Esophagus muscularis mucosa (tissue), 4 donors: ENCODE measurements at regions not wholly inside any gene's neighbourhood (a gene's known extent, or its start where the extent isn't known, plus 50 kb on each side); places are given as distances from the start of the nearest gene placed in this dataset.

Experiments
- DNase-seq: peaks from one replicate; pipeline ENCODE4 v3.0.0-alpha.2; 2017; ENCODE audit errors: extremely low spot score
- H3K27ac ChIP-seq, 4 donors: fragments of 200-600 bp; sonication (generic); replicated peaks in 1 of 4; 1 replicate in 3 of 4; 2 replicates in 1 of 4; pipeline ENCODE4 v1.5.1; 2016 to 2019; ENCODE audit warnings: mild to moderate bottlenecking in 1 of 4
- H3K27me3 ChIP-seq, 4 donors: fragments of 200-600 bp; sonication (generic); one replicate each; pipeline versions ENCODE4 v1.5.1 to v1.6.0; 2016 to 2019
- H3K36me3 ChIP-seq, 4 donors: fragments of 200-600 bp; sonication (generic); one replicate each; pipeline ENCODE4 v1.5.1; 2016 to 2019
- H3K4me1 ChIP-seq, 4 donors: fragments of 200-600 bp; sonication (generic); one replicate each; pipeline ENCODE4 v1.5.1; 2016 to 2019
- H3K4me3 ChIP-seq, 4 donors: fragments of 200-600 bp; sonication (generic); 1 replicate in 2 of 4; 2 replicates in 2 of 4; pipeline ENCODE4 v1.5.1; 2016 to 2019; ENCODE audit warnings: mild to moderate bottlenecking in 4 of 4, moderate library complexity in 1 of 4
- H3K9me3 ChIP-seq, 4 donors: fragments of 200-600 bp; sonication (generic); 1 replicate in 3 of 4; 2 replicates in 1 of 4; pipeline ENCODE4 v1.5.1; 2016 to 2019
- EP300 ChIP-seq: sonication (generic); formaldehyde crosslinking; IDR thresholded peaks from one replicate; pipeline ENCODE4 v1.6.1; 2017; ENCODE audit warnings: antibody characterized with exemption
- POLR2A ChIP-seq: fragments of 450-650 bp; IDR thresholded peaks from one replicate; pipeline ENCODE4 v1.6.1; 2017; ENCODE audit warnings: antibody characterized with exemption, moderate library complexity, mild to moderate bottlenecking, low read depth
- POLR2AphosphoS5 ChIP-seq, 2 donors: sonication (generic); formaldehyde crosslinking; IDR thresholded peaks; one replicate each; pipeline ENCODE4 v1.6.1; 2017; ENCODE audit warnings: antibody characterized with exemption in 2 of 2
- WGBS: methylation state at CpG from one replicate; pipeline ENCODE4 v1.1.5; 2018; 5-methylcytosine and 5-hydroxymethylcytosine counted together
- intact Hi-C: fragments of 100-400 bp; cut with DNase I; formaldehyde crosslinking; loops from one replicate; pipeline ENCODE4 v1.15.1; 2023
- TF ChIP-seq, protein P1 (sequence below), 3 experiments: fragments of 200-600 bp in 2 of 3; fragments of 450-650 bp in 1 of 3; sonication (generic) in 2 of 3; IDR thresholded peaks; one replicate each; pipeline ENCODE4 v1.5.1; 2017 to 2019; ENCODE audit warnings: antibody characterized with exemption in 3 of 3, mild to moderate bottlenecking in 2 of 3, moderate library complexity in 1 of 3

DNA sequence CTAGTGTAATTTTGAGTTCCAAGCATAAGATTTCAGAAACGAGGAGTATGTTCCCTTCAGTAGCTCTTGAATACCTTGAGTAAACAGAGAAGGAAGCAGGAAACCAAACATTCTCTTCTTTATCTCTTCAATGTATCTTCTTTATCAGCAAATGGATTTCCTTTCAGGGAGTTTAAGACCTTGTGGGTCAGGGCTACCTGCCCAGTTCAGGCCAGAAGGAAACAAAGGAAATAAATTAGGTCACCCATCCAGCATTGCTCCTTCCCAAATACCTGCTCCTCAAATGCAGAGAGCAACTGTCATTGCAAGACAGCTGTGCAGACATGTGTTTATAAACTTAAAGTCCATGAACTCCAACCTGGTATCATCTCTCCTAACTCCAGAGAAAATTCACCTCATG, 130.1 kb upstream of the SOD1 start:
- DNase-seq, result no peak
- WGBS, result 73% methylated on average over 1 of the region's 1 CpG
- H3K27me3 ChIP-seq, result no peaks in the 10 kb centered on the region
- H3K27ac ChIP-seq, result no peak overlapping the region
- H3K4me3 ChIP-seq, result no peak overlapping the region
- no peaks in the 10 kb centered on the region for H3K9me3 ChIP-seq
- intact Hi-C loops, result no loop called here
- TF ChIP-seq, protein P1, sequence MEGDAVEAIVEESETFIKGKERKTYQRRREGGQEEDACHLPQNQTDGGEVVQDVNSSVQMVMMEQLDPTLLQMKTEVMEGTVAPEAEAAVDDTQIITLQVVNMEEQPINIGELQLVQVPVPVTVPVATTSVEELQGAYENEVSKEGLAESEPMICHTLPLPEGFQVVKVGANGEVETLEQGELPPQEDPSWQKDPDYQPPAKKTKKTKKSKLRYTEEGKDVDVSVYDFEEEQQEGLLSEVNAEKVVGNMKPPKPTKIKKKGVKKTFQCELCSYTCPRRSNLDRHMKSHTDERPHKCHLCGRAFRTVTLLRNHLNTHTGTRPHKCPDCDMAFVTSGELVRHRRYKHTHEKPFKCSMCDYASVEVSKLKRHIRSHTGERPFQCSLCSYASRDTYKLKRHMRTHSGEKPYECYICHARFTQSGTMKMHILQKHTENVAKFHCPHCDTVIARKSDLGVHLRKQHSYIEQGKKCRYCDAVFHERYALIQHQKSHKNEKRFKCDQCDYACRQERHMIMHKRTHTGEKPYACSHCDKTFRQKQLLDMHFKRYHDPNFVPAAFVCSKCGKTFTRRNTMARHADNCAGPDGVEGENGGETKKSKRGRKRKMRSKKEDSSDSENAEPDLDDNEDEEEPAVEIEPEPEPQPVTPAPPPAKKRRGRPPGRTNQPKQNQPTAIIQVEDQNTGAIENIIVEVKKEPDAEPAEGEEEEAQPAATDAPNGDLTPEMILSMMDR (IDR thresholded peaks at IDR 0.05), result no peak
- TF ChIP-seq POLR2AphosphoS5 (IDR thresholded peaks at IDR 0.05) (no peak), POLR2A (no peak), EP300 (no peak)
- H3K4me1 ChIP-seq, result no peaks in the 10 kb centered on the region
- H3K36me3 ChIP-seq, result no peaks in the 10 kb centered on the region

DNA sequence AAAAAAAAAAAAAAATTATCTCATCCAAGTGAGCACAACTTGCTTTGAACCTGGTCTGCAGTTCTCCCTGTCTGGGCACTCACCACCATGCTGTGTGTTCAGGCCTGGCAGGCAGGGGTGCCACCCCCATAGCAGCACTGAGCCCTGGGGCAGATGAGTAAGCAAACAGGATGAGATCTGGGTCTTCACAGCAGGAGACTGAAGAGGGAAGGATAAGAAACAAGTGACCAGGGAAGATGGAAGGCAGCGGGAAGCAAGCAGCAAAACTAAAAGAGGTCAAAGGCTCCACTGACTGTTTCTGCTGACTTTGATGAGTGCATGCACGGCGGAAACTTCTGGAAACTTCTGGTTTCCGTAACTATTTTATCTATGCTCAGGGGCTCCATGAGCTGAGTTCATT, 133.5 kb upstream of the SOD1 start:
- Histone ChIP-seq H3K4me3 (no peak overlapping the region), H3K27ac (no peak overlapping the region), H3K9me3 (no peaks in the 10 kb centered on the region), H3K27me3 (no peaks in the 10 kb centered on the region), H3K4me1 (no peaks in the 10 kb centered on the region), H3K36me3 (no peaks in the 10 kb centered on the region)
- 86% methylated on average over 4 of the region's 4 CpGs for WGBS
- intact Hi-C loops, result no loop called here
- TF ChIP-seq POLR2A (no peak), EP300 (no peak), POLR2AphosphoS5 (IDR thresholded peaks at IDR 0.05) (no peak)
- TF ChIP-seq, protein P1 (IDR thresholded peaks at IDR 0.05), result no peak
- DNase-seq, result no peak

DNA sequence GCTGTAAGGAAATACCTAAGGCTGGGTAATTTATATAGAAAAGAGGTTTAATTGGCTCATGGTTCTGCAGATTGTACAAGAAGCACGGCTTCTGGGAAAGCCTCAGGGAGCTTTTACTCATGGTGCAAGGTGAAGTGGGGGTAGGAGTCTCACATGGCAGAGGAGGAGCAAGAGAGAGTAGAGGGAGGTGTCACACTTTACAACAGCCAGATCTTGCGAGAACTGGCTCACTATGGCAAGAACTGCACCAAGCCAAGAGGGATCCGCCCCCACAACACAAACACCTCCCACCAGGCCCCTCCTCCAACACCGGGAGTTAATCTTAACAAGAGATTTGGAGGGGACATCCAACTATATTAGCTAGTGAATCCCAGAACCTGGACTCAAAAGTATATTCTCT, 135.4 kb upstream of the SOD1 start:
- Histone ChIP-seq H3K36me3 (no peaks in the 10 kb centered on the region), H3K4me1 (no peaks in the 10 kb centered on the region), H3K9me3 (no peaks in the 10 kb centered on the region), H3K4me3 (no peak overlapping the region), H3K27ac (no peak overlapping the region), H3K27me3 (no peaks in the 10 kb centered on the region)
- no peak for DNase-seq
- TF ChIP-seq EP300 (no peak), POLR2AphosphoS5 (IDR thresholded peaks at IDR 0.05) (no peak), POLR2A (no peak)
- TF ChIP-seq, protein P1 (IDR thresholded peaks at IDR 0.05), result no peak
- intact Hi-C loops, result no loop called here
- WGBS, result 70% methylated on average over 4 of the region's 4 CpGs

DNA sequence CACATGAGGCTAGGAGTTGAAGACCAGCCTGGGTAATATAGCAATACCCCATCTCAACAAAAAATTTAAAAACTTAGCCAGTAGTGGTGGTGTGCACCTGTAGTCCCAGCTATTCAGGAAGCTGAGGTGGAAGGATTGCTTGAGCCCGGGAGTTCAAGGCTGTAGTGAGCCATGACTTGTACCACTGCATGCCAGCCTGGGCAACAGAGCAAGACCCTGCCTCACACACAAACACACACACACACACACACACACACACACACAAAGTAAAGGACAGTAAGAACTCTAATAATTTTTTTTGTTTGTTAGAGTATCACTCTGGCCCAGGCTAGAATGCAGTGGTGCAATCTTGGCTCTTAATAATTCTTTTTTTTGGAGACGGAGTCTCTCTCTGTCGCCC, 138.0 kb upstream of the SOD1 start:
- no peak for DNase-seq
- no peak overlapping the region for H3K4me3 ChIP-seq
- no peaks in the 10 kb centered on the region for H3K4me1 ChIP-seq
- H3K27me3 ChIP-seq, result no peaks in the 10 kb centered on the region
- TF ChIP-seq EP300, result no peak
- TF ChIP-seq, protein P1 (IDR thresholded peaks at IDR 0.05), result no peak
- no peak for TF ChIP-seq POLR2AphosphoS5 (IDR thresholded peaks at IDR 0.05)
- TF ChIP-seq POLR2A, result no peak
- intact Hi-C loops, result no loop called here
- no peaks in the 10 kb centered on the region for H3K36me3 ChIP-seq
- no peak overlapping the region for H3K27ac ChIP-seq
- 88% methylated on average over 3 of the region's 3 CpGs for WGBS
- no peaks in the 10 kb centered on the region for H3K9me3 ChIP-seq

DNA sequence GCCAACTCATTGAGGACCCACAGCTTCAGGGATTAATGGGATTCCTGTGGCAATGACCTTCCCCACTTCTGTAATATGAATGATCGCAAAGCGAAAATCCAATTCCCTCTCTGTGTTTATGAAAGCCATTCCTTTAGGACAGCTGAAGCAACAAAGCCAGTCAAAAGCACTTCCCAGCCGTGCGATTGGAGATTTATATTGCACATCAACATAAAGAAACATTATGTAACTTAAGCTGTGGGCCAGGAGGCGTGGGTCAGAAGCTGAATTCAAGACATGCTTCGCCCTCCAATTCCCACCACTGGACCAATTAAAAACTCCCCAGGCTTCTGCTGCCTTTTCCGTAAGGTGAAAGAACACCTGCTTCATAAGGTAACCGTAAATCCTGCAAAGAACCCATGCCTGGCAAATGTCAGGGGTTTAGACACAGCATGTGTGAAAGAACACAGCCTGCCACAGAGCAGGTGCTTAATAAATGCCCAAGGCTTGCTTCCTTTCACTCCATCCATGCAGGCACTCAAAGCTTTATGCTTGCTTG, 138.9 kb upstream of the SOD1 start:
- Histone ChIP-seq H3K27ac (no peak overlapping the region), H3K9me3 (no peaks in the 10 kb centered on the region), H3K36me3 (no peaks in the 10 kb centered on the region), H3K4me3 (no peak overlapping the region), H3K27me3 (no peaks in the 10 kb centered on the region), H3K4me1 (no peaks in the 10 kb centered on the region)
- intact Hi-C loops, result no loop called here
- DNase-seq, result no peak
- 35% methylated on average over 8 of the region's 8 CpGs for WGBS
- TF ChIP-seq, protein P1 (IDR thresholded peaks at IDR 0.05), result no peak
- TF ChIP-seq POLR2A (no peak), EP300 (no peak), POLR2AphosphoS5 (IDR thresholded peaks at IDR 0.05) (no peak)
